ENCODE measurements at regions not wholly inside any gene's neighbourhood (a gene's known extent, or its start where the extent isn't known, plus 50 kb on each side); places are given as distances from the start of the nearest gene placed in this dataset.

DNA sequence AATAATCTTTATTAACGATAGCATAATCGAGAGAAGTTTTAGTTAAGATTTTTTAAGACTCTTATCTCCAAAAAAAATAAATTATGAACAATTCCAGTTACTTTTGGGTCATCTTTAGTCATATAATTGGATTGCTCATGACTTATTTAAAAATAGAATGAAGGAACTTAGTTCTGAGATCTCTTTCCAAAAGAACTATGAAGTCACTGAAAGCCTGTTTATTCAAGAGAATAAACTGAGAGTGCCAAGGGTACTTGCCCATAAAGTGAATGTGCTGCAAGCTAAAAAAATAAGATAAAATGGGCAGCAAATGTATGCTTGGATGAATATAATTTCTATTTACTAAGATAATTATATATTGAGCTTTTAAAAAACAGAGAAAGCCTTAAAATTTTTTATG, 176.5 kb upstream of the PLSCR5 start:
- Mint-ChIP-seq H3K4me1 (no peaks in the 10 kb centered on the region), H3K4me3 (no peak overlapping the region), H3K27ac (no peak overlapping the region), H3K9me3 (no peaks in the 10 kb centered on the region), H3K27me3 (ENCODE audit: low read depth) (no peaks in the 10 kb centered on the region), H3K36me3 (ENCODE audit: low read depth) (no peaks in the 10 kb centered on the region)
- TF ChIP-seq, protein P1, sequence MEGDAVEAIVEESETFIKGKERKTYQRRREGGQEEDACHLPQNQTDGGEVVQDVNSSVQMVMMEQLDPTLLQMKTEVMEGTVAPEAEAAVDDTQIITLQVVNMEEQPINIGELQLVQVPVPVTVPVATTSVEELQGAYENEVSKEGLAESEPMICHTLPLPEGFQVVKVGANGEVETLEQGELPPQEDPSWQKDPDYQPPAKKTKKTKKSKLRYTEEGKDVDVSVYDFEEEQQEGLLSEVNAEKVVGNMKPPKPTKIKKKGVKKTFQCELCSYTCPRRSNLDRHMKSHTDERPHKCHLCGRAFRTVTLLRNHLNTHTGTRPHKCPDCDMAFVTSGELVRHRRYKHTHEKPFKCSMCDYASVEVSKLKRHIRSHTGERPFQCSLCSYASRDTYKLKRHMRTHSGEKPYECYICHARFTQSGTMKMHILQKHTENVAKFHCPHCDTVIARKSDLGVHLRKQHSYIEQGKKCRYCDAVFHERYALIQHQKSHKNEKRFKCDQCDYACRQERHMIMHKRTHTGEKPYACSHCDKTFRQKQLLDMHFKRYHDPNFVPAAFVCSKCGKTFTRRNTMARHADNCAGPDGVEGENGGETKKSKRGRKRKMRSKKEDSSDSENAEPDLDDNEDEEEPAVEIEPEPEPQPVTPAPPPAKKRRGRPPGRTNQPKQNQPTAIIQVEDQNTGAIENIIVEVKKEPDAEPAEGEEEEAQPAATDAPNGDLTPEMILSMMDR (IDR thresholded peaks at IDR 0.05; ENCODE audit: unreplicated experiment in 3 of 3): no peak

DNA sequence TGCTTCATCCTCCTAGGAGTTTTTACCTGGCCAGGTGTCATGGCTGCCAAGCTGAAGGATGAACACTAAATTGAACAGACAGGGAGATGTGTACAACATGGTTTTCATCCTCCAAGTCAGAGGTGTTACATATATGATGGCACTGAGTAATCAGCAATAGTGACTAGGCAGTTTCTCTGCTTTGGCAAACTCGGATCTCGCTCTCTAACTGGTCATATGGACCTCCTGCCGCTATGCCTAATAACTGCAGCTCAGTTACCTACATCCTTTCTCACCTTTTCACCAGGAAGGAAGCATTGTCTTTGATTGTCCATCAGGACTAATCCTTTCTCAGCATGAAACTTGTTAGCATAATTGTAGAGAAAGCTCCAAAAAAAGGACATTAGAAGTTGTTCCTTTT, 175.9 kb upstream of the PLSCR5 start:
- TF ChIP-seq, protein P1 (IDR thresholded peaks at IDR 0.05; ENCODE audit: unreplicated experiment in 3 of 3): no peak
- no peaks in the 10 kb centered on the region for H3K36me3 Mint-ChIP-seq (ENCODE audit: low read depth)
- H3K27me3 Mint-ChIP-seq (ENCODE audit: low read depth): no peaks in the 10 kb centered on the region
- no peak overlapping the region for H3K4me3 Mint-ChIP-seq
- no peaks in the 10 kb centered on the region for H3K4me1 Mint-ChIP-seq
- no peaks in the 10 kb centered on the region for H3K9me3 Mint-ChIP-seq
- no peak overlapping the region for H3K27ac Mint-ChIP-seq

DNA sequence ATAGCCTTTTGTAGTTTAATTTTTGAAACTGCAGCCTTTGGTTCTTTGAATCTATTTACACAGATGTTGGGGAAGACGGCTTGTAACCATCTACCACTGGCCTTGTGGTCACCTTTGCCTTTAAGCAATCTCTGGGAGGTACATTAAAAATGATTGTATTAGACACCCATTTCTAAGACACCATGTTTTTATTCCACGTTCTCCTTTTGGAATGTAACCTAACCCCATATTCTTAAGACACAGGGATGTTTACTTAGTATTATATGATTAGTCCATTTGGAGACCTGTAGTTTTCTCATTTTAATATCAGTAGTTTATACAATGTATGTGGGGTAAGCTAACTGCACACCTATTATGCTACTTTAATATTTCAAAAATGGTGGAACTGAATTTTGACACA, 175.1 kb upstream of the PLSCR5 start:
- Mint-ChIP-seq H3K36me3 (ENCODE audit: low read depth) (no peaks in the 10 kb centered on the region), H3K27ac (no peak overlapping the region), H3K27me3 (ENCODE audit: low read depth) (no peaks in the 10 kb centered on the region), H3K9me3 (no peaks in the 10 kb centered on the region), H3K4me1 (no peaks in the 10 kb centered on the region), H3K4me3 (no peak overlapping the region)
- TF ChIP-seq, protein P1 (IDR thresholded peaks at IDR 0.05; ENCODE audit: unreplicated experiment in 3 of 3): no peak

DNA sequence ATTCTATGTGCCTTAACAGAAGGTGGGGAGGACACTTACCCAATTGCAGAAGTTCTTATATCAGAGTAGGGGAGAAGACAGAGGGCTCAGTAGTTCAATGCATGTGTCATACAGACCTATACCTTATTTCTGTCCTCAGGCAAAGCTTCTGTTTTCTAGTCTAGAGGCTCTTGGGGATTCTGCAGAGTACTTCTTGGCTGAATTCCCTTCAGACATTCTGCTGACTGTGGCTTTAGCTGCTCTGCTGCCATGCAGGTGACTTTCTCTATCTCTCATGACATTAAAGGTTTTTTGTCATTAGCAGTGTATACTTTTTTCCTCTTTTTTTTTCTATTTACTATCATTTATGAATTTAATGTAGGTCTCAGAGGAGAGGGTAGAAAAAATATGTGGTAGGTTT, 172.8 kb upstream of the PLSCR5 start:
- Mint-ChIP-seq H3K4me3 (no peak overlapping the region), H3K9me3 (peaks cover 6% of the 10 kb centered on the region), H3K36me3 (ENCODE audit: low read depth) (no peaks in the 10 kb centered on the region), H3K27ac (no peak overlapping the region), H3K4me1 (no peaks in the 10 kb centered on the region), H3K27me3 (ENCODE audit: low read depth) (no peaks in the 10 kb centered on the region)
- TF ChIP-seq, protein P1 (IDR thresholded peaks at IDR 0.05; ENCODE audit: unreplicated experiment in 3 of 3): no peak

DNA sequence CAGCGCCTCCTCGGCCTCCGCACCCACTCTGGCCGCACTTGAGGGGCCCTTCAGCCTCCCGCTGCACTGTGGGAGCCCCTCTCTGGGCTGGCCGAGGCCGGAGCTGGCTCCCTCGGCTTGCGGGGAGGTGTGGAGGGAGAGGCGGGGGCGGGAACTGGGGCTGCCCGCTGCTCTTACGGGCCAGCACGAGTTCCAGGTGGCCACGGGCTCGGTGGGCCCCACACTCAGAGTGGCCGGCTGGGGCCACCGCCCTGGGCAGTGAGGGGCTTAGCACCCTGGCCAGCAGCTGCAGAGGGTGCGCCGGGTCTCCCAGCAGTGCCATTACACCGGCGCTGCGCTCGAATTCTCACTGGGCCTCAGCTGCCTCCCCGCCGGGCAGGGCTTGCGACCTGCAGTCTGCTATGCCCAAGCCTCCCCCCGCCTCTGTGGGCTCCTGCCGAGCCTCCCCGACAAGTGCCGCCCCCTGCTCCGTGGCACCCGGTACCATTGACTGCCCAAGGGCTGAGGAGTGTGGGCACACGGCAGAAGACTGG, 167.1 kb upstream of the PLSCR5 start:
- no peaks in the 10 kb centered on the region for H3K36me3 Mint-ChIP-seq (ENCODE audit: low read depth)
- peaks cover 11% of the 10 kb centered on the region for H3K9me3 Mint-ChIP-seq
- H3K27ac Mint-ChIP-seq: no peak overlapping the region
- TF ChIP-seq, protein P1 (IDR thresholded peaks at IDR 0.05; ENCODE audit: unreplicated experiment in 3 of 3): no peak
- no peak overlapping the region for H3K4me3 Mint-ChIP-seq
- H3K27me3 Mint-ChIP-seq (ENCODE audit: low read depth): no peaks in the 10 kb centered on the region
- no peaks in the 10 kb centered on the region for H3K4me1 Mint-ChIP-seq

DNA sequence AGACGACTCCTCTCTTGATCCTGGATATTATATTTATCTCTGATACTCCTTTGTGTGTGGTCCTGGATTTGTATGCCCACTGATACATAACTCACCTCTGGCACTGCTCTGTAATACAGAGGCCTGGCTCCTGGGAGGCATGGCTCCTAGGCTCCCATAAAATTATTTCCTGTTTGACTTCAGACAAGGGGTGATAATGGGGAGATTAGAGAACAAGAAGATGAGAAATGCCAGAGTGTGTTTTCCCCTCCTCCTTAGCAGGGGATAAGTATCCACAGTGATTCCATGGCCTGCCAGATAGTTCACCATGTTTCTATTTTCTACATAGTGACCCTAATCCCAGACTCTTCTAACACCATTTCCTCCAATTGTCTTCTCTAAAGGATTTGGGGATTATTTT, 165.7 kb upstream of the PLSCR5 start:
- no peaks in the 10 kb centered on the region for H3K27me3 Mint-ChIP-seq (ENCODE audit: low read depth)
- peaks cover 11% of the 10 kb centered on the region for H3K9me3 Mint-ChIP-seq
- no peak overlapping the region for H3K4me3 Mint-ChIP-seq
- H3K36me3 Mint-ChIP-seq (ENCODE audit: low read depth): no peaks in the 10 kb centered on the region
- TF ChIP-seq, protein P1 (IDR thresholded peaks at IDR 0.05; ENCODE audit: unreplicated experiment in 3 of 3): no peak
- no peaks in the 10 kb centered on the region for H3K4me1 Mint-ChIP-seq
- no peak overlapping the region for H3K27ac Mint-ChIP-seq
